ENCODE measurements at regions not wholly inside any gene's neighbourhood (a gene's known extent, or its start where the extent isn't known, plus 50 kb on each side); places are given as distances from the start of the nearest gene placed in this dataset.

DNA sequence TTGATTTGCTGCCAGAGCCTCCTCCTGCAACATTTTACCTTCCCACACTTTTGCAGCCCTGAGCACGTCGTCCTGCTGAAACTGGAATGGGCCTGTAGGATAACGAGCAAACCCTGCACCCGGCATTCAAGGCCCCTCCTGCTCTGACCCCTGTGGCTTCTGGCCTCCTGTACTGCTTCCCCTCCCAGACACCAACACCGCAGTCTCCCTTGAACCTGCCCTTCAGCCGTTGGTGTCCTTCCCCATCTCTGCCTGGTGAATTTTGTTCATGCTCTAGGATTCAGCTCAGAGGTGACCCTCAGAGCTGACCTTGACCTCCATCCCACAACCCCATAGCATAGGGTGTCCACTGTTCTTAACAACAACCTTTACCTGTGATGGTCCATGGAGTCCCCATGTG is 535.1 kb downstream of the MATN1 start:
- Histone ChIP-seq H3K36me3 (no peaks in the 10 kb centered on the region), H3K4me3 (no peak overlapping the region), H3K27me3 (peaks cover 0 to 35% (median 26%) of the 10 kb centered on the region in 7 donors), H3K27ac (no peak overlapping the region), H3K9me3 (no peaks in the 10 kb centered on the region), H3K4me1 (peaks cover 0 to 8% (median 4%) of the 10 kb centered on the region in 9 donors)
- TF ChIP-seq CTCF (IDR thresholded peaks at IDR 0.05): no peak
- 70 to 79% methylated on average over 6 of the region's 6 CpGs for WGBS, 2 donors
- DNase-seq: no peak
- intact Hi-C loops (cut with DNase I): no loop called here
- no peak for ATAC-seq

GRCh38 chr1:30187413-30188023 is 535.9 kb downstream of the MATN1 start:
- no peak for ATAC-seq
- Histone ChIP-seq H3K4me1 (peaks cover 0 to 8% (median 4%) of the 10 kb centered on the region in 9 donors), H3K9me3 (no peaks in the 10 kb centered on the region), H3K27ac (no peak overlapping the region), H3K36me3 (no peaks in the 10 kb centered on the region), H3K27me3 (peaks cover 0 to 35% (median 26%) of the 10 kb centered on the region in 7 donors), H3K4me3 (no peak overlapping the region)
- no peak for DNase-seq
- no peak for TF ChIP-seq CTCF (IDR thresholded peaks at IDR 0.05)
- WGBS, 2 donors: 91 to 93% methylated on average over 4 of the region's 4 CpGs
- intact Hi-C loops (cut with DNase I): no loop called here

- ATAC-seq (no peak), DNase-seq (no peak)
- intact Hi-C loops (cut with DNase I): no loop called here
- H3K9me3 ChIP-seq: no peaks in the 10 kb centered on the region
- WGBS, 2 donors: 55 to 57% methylated on average over 4 of the region's 4 CpGs
- H3K36me3 ChIP-seq: no peaks in the 10 kb centered on the region
- H3K4me1 ChIP-seq: peaks cover 0 to 8% (median 4%) of the 10 kb centered on the region in 9 donors
- peaks cover 0 to 35% (median 26%) of the 10 kb centered on the region in 7 donors for H3K27me3 ChIP-seq
- no peak overlapping the region for H3K4me3 ChIP-seq
- no peak for TF ChIP-seq CTCF (IDR thresholded peaks at IDR 0.05)
- no peak overlapping the region for H3K27ac ChIP-seq
Measured at GRCh38 chr1:30186586-30186985, 536.8 kb downstream of the MATN1 start.

DNA sequence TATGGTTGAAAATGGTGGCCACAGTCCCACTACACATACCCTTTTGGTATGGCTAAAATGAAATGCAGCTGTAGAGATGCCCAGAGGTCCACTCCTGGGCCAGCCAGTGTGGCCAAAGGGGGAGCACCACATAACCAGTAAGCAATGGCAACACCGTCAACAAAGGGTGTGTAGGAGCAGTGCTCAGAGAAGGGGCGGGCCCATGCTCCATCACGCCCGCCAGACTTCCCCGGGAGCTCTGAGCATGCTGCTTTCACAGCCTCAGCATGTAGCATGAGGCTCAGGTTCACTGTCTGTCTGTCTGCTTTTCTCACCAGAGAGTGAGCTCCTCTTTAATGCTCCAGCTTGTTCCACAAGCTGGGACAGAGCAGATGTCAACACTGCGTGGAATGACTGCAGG is 537.6 kb downstream of the MATN1 start:
- intact Hi-C loops (cut with DNase I): no loop called here
- WGBS, 2 donors: 34 to 43% methylated on average over 6 of the region's 6 CpGs
- Histone ChIP-seq H3K4me3 (no peak overlapping the region), H3K36me3 (no peaks in the 10 kb centered on the region), H3K27me3 (peaks cover 0 to 35% (median 26%) of the 10 kb centered on the region in 7 donors), H3K9me3 (no peaks in the 10 kb centered on the region), H3K27ac (no peak overlapping the region), H3K4me1 (peaks cover 0 to 5% (median 2%) of the 10 kb centered on the region in 9 donors)
- no peak for DNase-seq
- no peak for TF ChIP-seq CTCF (IDR thresholded peaks at IDR 0.05)
- ATAC-seq: no peak

Measured in heart right ventricle (tissue), 16 donors.